HEK293T (cell line): ENCODE measurements at regions not wholly inside any gene's neighbourhood (a gene's known extent, or its start where the extent isn't known, plus 50 kb on each side); places are given as distances from the start of the nearest gene placed in this dataset.

ENCODE experiments used
- CTCF ChIA-PET: fragments of 350-600 bp; formaldehyde crosslinking; extraction: SDS; loops from one replicate; lab custom pipeline; 2021; ENCODE audit warnings: antibody characterized with exemption, inconsistent platforms; lab: Yijun Ruan, JAX
- POLR2A ChIA-PET: fragments of 350-600 bp; formaldehyde crosslinking; extraction: SDS; loops from one replicate; lab custom pipeline; 2020; ENCODE audit warnings: antibody characterized with exemption, inconsistent platforms; lab: Yijun Ruan, JAX
- DNase-seq: peaks from one replicate; pipeline ENCODE4 v3.0.0; 2012; ENCODE audit warnings: mixed read lengths; ENCODE audit errors: extremely low spot score
- ARNT ChIP-seq: fragments of 450-650 bp; IDR thresholded peaks from 2 replicates; pipeline ENCODE4 v1.6.1; 2017; ENCODE audit warnings: mild to moderate bottlenecking
- BHLHE40 ChIP-seq: fragments of 450-650 bp; IDR thresholded peaks from 2 replicates; pipeline ENCODE4 v1.6.1; 2016; ENCODE audit warnings: mild to moderate bottlenecking, moderate library complexity, borderline replicate concordance
- CTBP1 ChIP-seq: fragments of 450-650 bp; IDR thresholded peaks from 2 replicates; pipeline ENCODE4 v1.6.1; 2016; ENCODE audit warnings: borderline replicate concordance
- ELF4 ChIP-seq: fragments of 450-650 bp; IDR thresholded peaks from 2 replicates; pipeline ENCODE4 v1.6.1; 2017; ENCODE audit warnings: antibody characterized with exemption
- FOXA1 ChIP-seq: fragments of 450-650 bp; IDR thresholded peaks from 2 replicates; pipeline ENCODE4 v1.6.1; 2016; ENCODE audit warnings: mild to moderate bottlenecking
- FOXK2 ChIP-seq: fragments of 450-650 bp; IDR thresholded peaks from 2 replicates; pipeline ENCODE4 v1.6.1; 2016; ENCODE audit warnings: mild to moderate bottlenecking
- FOXM1 ChIP-seq: fragments of 450-650 bp; IDR thresholded peaks from 2 replicates; pipeline ENCODE4 v1.6.1; 2017; ENCODE audit warnings: mild to moderate bottlenecking, borderline replicate concordance
- HDGF ChIP-seq: fragments of 450-650 bp; IDR thresholded peaks from 2 replicates; pipeline ENCODE4 v1.6.1; 2017; ENCODE audit warnings: antibody characterized with exemption, borderline replicate concordance
- L3MBTL2 ChIP-seq: fragments of 450-650 bp; conservative IDR thresholded peaks from 2 replicates; pipeline ENCODE4 v1.6.1; 2016; ENCODE audit warnings: mild to moderate bottlenecking
- LEF1 ChIP-seq: fragments of 450-650 bp; IDR thresholded peaks from 2 replicates; pipeline ENCODE4 v1.6.1; 2017; ENCODE audit warnings: mild to moderate bottlenecking, borderline replicate concordance
- NFRKB ChIP-seq: fragments of 450-650 bp; IDR thresholded peaks from 2 replicates; pipeline ENCODE4 v1.6.1; 2016; ENCODE audit warnings: mild to moderate bottlenecking, moderate library complexity
- PKNOX1 ChIP-seq: fragments of 450-650 bp; IDR thresholded peaks from 2 replicates; pipeline ENCODE4 v1.6.1; 2016
- SP1 ChIP-seq: fragments of 450-650 bp; IDR thresholded peaks from 2 replicates; pipeline ENCODE4 v1.6.1; 2017
- SUZ12 ChIP-seq: fragments of 450-650 bp; IDR thresholded peaks from 2 replicates; pipeline ENCODE4 v1.6.1; 2016; ENCODE audit warnings: mild to moderate bottlenecking
- TARDBP ChIP-seq: fragments of 450-650 bp; IDR thresholded peaks from 2 replicates; pipeline ENCODE4 v1.6.1; 2016
- ZNF384 ChIP-seq: fragments of 450-650 bp; IDR thresholded peaks from 2 replicates; pipeline ENCODE4 v1.6.1; 2016

- ChIA-PET POLR2A (no interaction called here), CTCF (no interaction called here)
- DNase-seq: no peak
- no peak for TF ChIP-seq BHLHE40
- no peak for TF ChIP-seq FOXA1
These were observed 199.9 kb upstream of the CIBAR2 start for GRCh38 chr16:85312174-85312573.

GRCh38 chr16:85312642-85313525, 200.6 kb upstream of the CIBAR2 start:
- ChIA-PET POLR2A (no interaction called here), CTCF (no interaction called here)
- TF ChIP-seq SP1 (no peak), NFRKB (no peak)
- no peak for DNase-seq

- DNase-seq: no peak
- POLR2A ChIA-PET: no interaction called here
- CTCF ChIA-PET: interaction anchor here (0.6 to 1.0 kb wide), 2 partner anchors 15 to 90 kb away, joined by 3 to 4 read pairs; no protein-coding TSS in a partner anchor
- TF ChIP-seq SP1: no peak
- TF ChIP-seq ELF4: no peak
- no peak for TF ChIP-seq PKNOX1
- TF ChIP-seq SUZ12: no peak
- no peak for TF ChIP-seq TARDBP
- no peak for TF ChIP-seq HDGF
- no peak for TF ChIP-seq FOXK2
These were observed 201.4 kb upstream of the CIBAR2 start for GRCh38 chr16:85313526-85314301.

- ChIA-PET POLR2A (no interaction called here), CTCF (interaction anchor here (1.0 kb wide), 1 partner anchor 14 kb away, joined by 3 read pairs; no protein-coding TSS in a partner anchor)
- TF ChIP-seq SP1: no peak
- TF ChIP-seq LEF1: no peak
- TF ChIP-seq PKNOX1: no peak
- no peak for TF ChIP-seq FOXM1
- no peak for TF ChIP-seq HDGF
- TF ChIP-seq FOXK2: no peak
- TF ChIP-seq SUZ12: no peak
- TF ChIP-seq L3MBTL2: no peak
- TF ChIP-seq BHLHE40: no peak
- TF ChIP-seq CTBP1: no peak
- no peak for TF ChIP-seq ARNT
- no peak for TF ChIP-seq FOXA1
- TF ChIP-seq ELF4: no peak
- no peak for TF ChIP-seq ZNF384
- no peak for TF ChIP-seq NFRKB
- TF ChIP-seq TARDBP: no peak
- no peak for DNase-seq
These were observed 202.3 kb upstream of the CIBAR2 start for GRCh38 chr16:85314512-85314971.

- ChIA-PET POLR2A (no interaction called here), CTCF (no interaction called here)
- TF ChIP-seq ELF4: no peak
- TF ChIP-seq ZNF384: no peak
- TF ChIP-seq NFRKB: no peak
- TF ChIP-seq CTBP1: no peak
- no peak for TF ChIP-seq FOXK2
- TF ChIP-seq TARDBP: no peak
- no peak for TF ChIP-seq BHLHE40
- no peak for TF ChIP-seq FOXA1
- no peak for TF ChIP-seq ARNT
- no peak for TF ChIP-seq SP1
- no peak for TF ChIP-seq SUZ12
- TF ChIP-seq HDGF: no peak
- TF ChIP-seq LEF1: no peak
- TF ChIP-seq L3MBTL2: no peak
- DNase-seq: no peak
These were observed 203.6 kb upstream of the CIBAR2 start for GRCh38 chr16:85315866-85316265.

GRCh38 chr16:85316321-85316919, 204.1 kb upstream of the CIBAR2 start:
- ChIA-PET CTCF (no interaction called here), POLR2A (no interaction called here)
- DNase-seq: peak; percentile 87
- no peak for TF ChIP-seq ELF4
- no peak for TF ChIP-seq SUZ12
- TF ChIP-seq SP1: no peak
- no peak for TF ChIP-seq CTBP1
- TF ChIP-seq L3MBTL2: no peak
- TF ChIP-seq ARNT: no peak
- no peak for TF ChIP-seq FOXM1
- no peak for TF ChIP-seq HDGF
- no peak for TF ChIP-seq FOXA1
- no peak for TF ChIP-seq NFRKB
- no peak for TF ChIP-seq FOXK2
- TF ChIP-seq BHLHE40: no peak
- TF ChIP-seq PKNOX1: no peak
- TF ChIP-seq TARDBP: no peak
- TF ChIP-seq ZNF384: no peak
- TF ChIP-seq LEF1: no peak
